MM.1S (cell line): ENCODE measurements at regions not wholly inside any gene's neighbourhood (a gene's known extent, or its start where the extent isn't known, plus 50 kb on each side); places are given as distances from the start of the nearest gene placed in this dataset.

Source experiments
- DNase-seq: peaks from one replicate; pipeline ENCODE4 v3.0.0-alpha.2; 2015
- H2AFZ ChIP-seq: fragments of 300-600 bp; sonication (generic); 2 replicates; pipeline ENCODE4 v1.6.0; 2016; ENCODE audit warnings: antibody characterized with exemption, low read length
- H3F3A ChIP-seq: fragments of 300-600 bp; sonication (generic); 2 replicates; pipeline ENCODE4 v1.6.1; 2016; ENCODE audit warnings: mild to moderate bottlenecking, antibody characterized with exemption, low read length, moderate library complexity, mixed read lengths; ENCODE audit not compliant: insufficient read depth
- H3K27ac ChIP-seq: fragments of 300-600 bp; sonication (generic); 2 replicates; pipeline ENCODE4 v1.5.1; 2016; ENCODE audit warnings: mild to moderate bottlenecking, low read length
- H3K27me3 ChIP-seq: fragments of 300-600 bp; sonication (generic); replicated peaks from 2 replicates; pipeline ENCODE4 v1.6.0; 2016; ENCODE audit warnings: low read length; ENCODE audit not compliant: insufficient read depth
- H3K36me3 ChIP-seq: fragments of 300-600 bp; sonication (generic); replicated peaks from 2 replicates; pipeline ENCODE4 v1.6.1; 2016; ENCODE audit warnings: mild to moderate bottlenecking, low read length, mixed read lengths; ENCODE audit not compliant: insufficient read depth
- H3K4me1 ChIP-seq: fragments of 300-600 bp; sonication (generic); 2 replicates; pipeline ENCODE4 v1.6.1; 2016; ENCODE audit warnings: low read length, mixed read lengths
- H3K4me2 ChIP-seq: fragments of 300-600 bp; sonication (generic); 2 replicates; pipeline ENCODE4 v1.6.0; 2016; ENCODE audit warnings: low read depth, low read length
- H3K4me3 ChIP-seq: fragments of 300-600 bp; sonication (generic); 2 replicates; pipeline ENCODE4 v1.5.1; 2016; ENCODE audit warnings: low read length, mixed read lengths
- H3K79me2 ChIP-seq: fragments of 300-600 bp; sonication (generic); 2 replicates; pipeline ENCODE4 v1.6.1; 2016; ENCODE audit warnings: mixed run types, low read length, mixed read lengths
- H3K9ac ChIP-seq: fragments of 300-600 bp; sonication (generic); 2 replicates; pipeline ENCODE4 v1.6.1; 2016; ENCODE audit warnings: low read length, mixed read lengths
- H3K9me2 ChIP-seq: fragments of 300-600 bp; sonication (generic); replicated peaks from 2 replicates; pipeline ENCODE4 v1.6.1; 2016; ENCODE audit warnings: mild to moderate bottlenecking, low read length, mixed read lengths; ENCODE audit not compliant: insufficient read depth
- H3K9me3 ChIP-seq: fragments of 300-600 bp; sonication (generic); replicated peaks from 2 replicates; pipeline ENCODE4 v1.6.1; 2016; ENCODE audit warnings: mild to moderate bottlenecking, low read length, mixed read lengths; ENCODE audit not compliant: insufficient read depth
- H4K20me1 ChIP-seq: fragments of 300-600 bp; sonication (generic); 2 replicates; pipeline ENCODE4 v1.6.1; 2016; ENCODE audit warnings: mild to moderate bottlenecking, low read length, moderate library complexity, mixed read lengths; ENCODE audit not compliant: insufficient read depth
- EZH2 ChIP-seq: fragments of 300-600 bp; sonication (generic); optimal IDR thresholded peaks from 2 replicates; pipeline ENCODE3; 2017; ENCODE audit warnings: low read depth, mild to moderate bottlenecking, antibody characterized with exemption, low read length, mixed read lengths
- EZH2phosphoT487 ChIP-seq: fragments of 300-600 bp; sonication (generic); IDR thresholded peaks from 2 replicates; pipeline ENCODE4 v1.6.1; 2018; ENCODE audit warnings: antibody characterized with exemption, low read length
- TF ChIP-seq, protein P1 (sequence below): fragments of 300-600 bp; sonication (generic); IDR thresholded peaks from 2 replicates; pipeline ENCODE4 v1.5.1; 2016; ENCODE audit warnings: antibody characterized with exemption, low read length, mixed read lengths

- H3K79me2 ChIP-seq, result no peaks in the 10 kb centered on the region
- TF ChIP-seq EZH2phosphoT487 (no peak), EZH2 (no peak)
- TF ChIP-seq, protein P1, sequence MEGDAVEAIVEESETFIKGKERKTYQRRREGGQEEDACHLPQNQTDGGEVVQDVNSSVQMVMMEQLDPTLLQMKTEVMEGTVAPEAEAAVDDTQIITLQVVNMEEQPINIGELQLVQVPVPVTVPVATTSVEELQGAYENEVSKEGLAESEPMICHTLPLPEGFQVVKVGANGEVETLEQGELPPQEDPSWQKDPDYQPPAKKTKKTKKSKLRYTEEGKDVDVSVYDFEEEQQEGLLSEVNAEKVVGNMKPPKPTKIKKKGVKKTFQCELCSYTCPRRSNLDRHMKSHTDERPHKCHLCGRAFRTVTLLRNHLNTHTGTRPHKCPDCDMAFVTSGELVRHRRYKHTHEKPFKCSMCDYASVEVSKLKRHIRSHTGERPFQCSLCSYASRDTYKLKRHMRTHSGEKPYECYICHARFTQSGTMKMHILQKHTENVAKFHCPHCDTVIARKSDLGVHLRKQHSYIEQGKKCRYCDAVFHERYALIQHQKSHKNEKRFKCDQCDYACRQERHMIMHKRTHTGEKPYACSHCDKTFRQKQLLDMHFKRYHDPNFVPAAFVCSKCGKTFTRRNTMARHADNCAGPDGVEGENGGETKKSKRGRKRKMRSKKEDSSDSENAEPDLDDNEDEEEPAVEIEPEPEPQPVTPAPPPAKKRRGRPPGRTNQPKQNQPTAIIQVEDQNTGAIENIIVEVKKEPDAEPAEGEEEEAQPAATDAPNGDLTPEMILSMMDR, result no peak
- no peaks in the 10 kb centered on the region for H3K27me3 ChIP-seq
- no peak overlapping the region for H2AFZ ChIP-seq
- no peaks in the 10 kb centered on the region for H3K4me1 ChIP-seq
- H4K20me1 ChIP-seq, result no peaks in the 10 kb centered on the region
- no peaks in the 10 kb centered on the region for H3K9me3 ChIP-seq
- H3K9ac ChIP-seq, result no peak overlapping the region
- H3F3A ChIP-seq, result no peaks in the 10 kb centered on the region
- H3K4me3 ChIP-seq, result no peak overlapping the region
- H3K4me2 ChIP-seq, result no peak overlapping the region
- no peaks in the 10 kb centered on the region for H3K9me2 ChIP-seq
- DNase-seq, result no peak
- H3K27ac ChIP-seq, result no peak overlapping the region
- no peaks in the 10 kb centered on the region for H3K36me3 ChIP-seq
These were observed 75.8 kb downstream of the CCDC34 start for GRCh38 chr11:27287205-27287604.

GRCh38 chr11:27285761-27286160, 77.3 kb downstream of the CCDC34 start:
- H3K9me2 ChIP-seq, result no peaks in the 10 kb centered on the region
- no peak overlapping the region for H2AFZ ChIP-seq
- H3K79me2 ChIP-seq, result no peaks in the 10 kb centered on the region
- H3K9me3 ChIP-seq, result no peaks in the 10 kb centered on the region
- H3K27me3 ChIP-seq, result no peaks in the 10 kb centered on the region
- TF ChIP-seq EZH2 (no peak), EZH2phosphoT487 (no peak)
- TF ChIP-seq, protein P1, result no peak
- H4K20me1 ChIP-seq, result no peaks in the 10 kb centered on the region
- H3K9ac ChIP-seq, result no peak overlapping the region
- H3K4me1 ChIP-seq, result no peaks in the 10 kb centered on the region
- no peak for DNase-seq
- H3K36me3 ChIP-seq, result no peaks in the 10 kb centered on the region
- no peak overlapping the region for H3K27ac ChIP-seq
- no peak overlapping the region for H3K4me2 ChIP-seq
- H3K4me3 ChIP-seq, result no peak overlapping the region
- no peaks in the 10 kb centered on the region for H3F3A ChIP-seq

DNA sequence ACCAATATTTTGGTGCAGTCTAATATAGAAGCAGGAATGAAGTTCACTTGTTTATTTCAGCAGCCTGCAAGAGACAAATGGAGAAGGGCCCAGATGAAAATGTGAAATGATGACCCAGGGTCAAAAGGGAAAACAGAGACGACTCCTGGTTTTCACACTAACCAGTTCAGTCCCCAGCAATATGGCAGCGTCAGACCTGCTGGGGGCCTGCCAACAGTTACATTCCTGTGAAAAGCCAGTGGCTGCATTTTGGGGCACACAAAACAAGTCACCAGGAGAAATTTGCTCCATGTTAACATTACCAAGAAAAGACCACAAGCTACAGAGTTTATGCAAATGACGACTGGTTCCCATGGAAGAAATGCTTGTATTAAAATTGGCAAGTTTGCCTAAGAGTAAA, 80.2 kb downstream of the CCDC34 start:
- Histone ChIP-seq H3K4me1 (no peaks in the 10 kb centered on the region), H3K4me3 (no peak overlapping the region), H3K9me3 (no peaks in the 10 kb centered on the region), H4K20me1 (no peaks in the 10 kb centered on the region), H3K36me3 (no peaks in the 10 kb centered on the region), H3K27me3 (no peaks in the 10 kb centered on the region), H3K27ac (no peak overlapping the region), H3K4me2 (no peak overlapping the region), H3K9ac (no peak overlapping the region), H3F3A (no peaks in the 10 kb centered on the region), H3K9me2 (no peaks in the 10 kb centered on the region), H2AFZ (no peak overlapping the region), H3K79me2 (no peaks in the 10 kb centered on the region)
- DNase-seq, result no peak
- TF ChIP-seq, protein P1, result no peak
